ENCODE measurements at regions not wholly inside any gene's neighbourhood (a gene's known extent, or its start where the extent isn't known, plus 50 kb on each side); places are given as distances from the start of the nearest gene placed in this dataset.

DNA sequence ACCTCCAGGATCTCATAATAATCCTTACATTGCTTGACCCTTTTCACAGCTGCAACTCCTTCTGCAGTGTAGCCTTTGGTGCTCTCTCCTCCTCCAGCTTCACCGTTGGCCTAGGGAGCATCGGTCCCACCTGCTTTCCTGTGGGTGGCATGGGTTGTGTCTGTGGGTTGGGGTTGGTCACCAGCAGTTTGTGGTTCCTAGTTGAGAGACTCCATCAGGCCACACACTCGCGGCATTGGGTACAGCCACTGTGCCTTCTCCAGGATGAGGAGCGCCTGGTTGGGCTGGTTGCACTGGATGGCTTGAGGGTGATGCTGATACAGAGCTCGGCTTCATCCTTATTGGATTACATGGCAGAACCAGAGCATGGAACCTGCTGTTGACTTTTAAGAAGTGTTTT, 69.4 kb upstream of the SPRED2 start:
- no peak for DNase-seq (ENCODE audit: low read depth)

DNA sequence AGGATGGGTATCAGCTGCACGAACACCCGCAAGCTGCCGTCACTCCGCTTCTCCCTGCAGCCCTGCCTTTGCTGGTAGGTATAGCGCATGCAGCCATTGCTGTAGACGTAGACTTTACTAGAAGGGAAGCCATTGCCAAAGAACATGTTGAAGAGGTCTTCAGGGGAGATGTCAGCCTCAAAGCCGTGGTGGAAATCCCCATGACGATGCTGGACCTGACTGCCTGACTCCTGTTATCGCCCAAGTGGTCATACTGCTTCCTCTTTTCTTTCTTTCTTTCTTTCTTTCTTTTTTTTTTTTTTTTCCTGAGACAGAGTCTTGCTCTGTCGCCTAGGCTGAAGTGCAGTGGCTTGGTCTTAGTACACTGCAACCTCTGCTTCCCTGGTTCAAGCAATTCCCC, 68.7 kb upstream of the SPRED2 start:
- DNase-seq (ENCODE audit: low read depth), result no peak

DNA sequence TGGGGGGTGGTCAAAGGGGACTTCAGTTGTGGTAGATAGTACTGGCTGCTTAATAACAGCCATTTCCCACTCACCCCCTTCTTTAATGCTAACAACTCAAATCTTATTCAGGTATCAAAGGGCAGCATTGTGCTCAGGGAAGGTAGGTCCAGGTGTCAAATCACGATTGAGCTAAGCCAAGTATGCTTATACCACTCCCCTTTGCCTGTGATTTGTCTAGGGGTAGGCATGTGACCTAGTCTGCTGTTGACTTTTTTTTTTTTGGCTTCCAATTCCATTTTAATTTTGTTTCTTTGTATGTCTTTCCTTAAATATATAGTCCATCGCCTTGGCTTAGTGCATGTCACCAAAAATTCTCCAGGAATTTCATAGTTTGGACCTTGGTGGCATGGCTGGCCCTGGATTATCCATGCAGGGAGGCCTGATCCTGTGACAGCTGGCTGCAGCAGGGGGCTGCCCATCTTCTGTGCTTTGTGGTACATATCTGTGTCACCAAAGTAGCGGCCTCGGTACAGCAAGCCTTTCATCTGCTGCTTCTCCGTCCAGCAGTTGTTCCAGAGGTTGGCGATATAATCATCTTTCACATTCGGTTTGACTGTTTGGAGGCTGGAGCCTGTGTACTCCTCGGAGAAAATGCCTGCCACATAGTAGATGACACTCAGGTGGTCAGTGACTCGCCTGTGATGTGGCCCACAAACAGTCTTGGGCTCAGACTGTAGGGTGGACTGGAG, 68.1 kb upstream of the SPRED2 start:
- no peak for DNase-seq (ENCODE audit: low read depth)

DNA sequence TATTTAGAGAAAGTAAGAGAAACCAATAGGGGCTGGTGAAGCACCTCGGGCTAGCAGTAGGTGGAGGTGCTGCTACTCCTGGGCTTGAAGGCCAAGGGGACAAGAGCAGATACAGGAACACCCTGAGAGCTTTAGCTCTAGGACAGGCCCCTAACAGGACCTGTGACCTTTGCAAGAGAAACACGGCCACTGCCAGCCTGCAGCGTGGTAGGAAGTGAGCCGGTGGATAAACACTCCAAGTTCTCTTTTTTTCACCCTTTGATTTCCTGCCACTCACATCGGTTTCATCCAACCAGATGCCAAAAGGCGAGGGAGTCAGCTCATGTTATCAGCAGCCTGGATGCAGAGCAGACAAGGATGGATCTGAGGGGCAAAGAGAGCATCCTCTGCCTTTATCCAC, 66.8 kb upstream of the SPRED2 start:
- DNase-seq (ENCODE audit: low read depth), result no peak

DNA sequence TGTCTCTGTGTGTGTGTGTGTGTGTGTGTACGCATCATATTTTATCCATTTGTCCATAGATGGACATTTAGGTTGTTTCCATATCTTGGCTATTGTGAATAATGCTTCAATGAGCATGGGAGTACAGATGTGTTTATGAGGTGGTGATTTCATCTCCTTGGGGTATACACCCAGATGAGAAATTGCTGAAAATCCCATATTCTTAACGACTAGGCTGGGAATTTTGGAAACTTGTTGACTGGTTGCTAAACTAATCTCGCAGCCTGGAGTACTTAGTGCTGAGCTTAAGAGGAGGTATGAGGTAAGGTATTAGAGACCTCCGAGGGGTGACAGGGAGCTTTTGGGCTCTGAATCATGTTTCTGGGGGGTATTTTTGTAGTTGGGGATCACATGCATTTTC, 66.0 kb upstream of the SPRED2 start:
- DNase-seq (ENCODE audit: low read depth), result no peak

DNA sequence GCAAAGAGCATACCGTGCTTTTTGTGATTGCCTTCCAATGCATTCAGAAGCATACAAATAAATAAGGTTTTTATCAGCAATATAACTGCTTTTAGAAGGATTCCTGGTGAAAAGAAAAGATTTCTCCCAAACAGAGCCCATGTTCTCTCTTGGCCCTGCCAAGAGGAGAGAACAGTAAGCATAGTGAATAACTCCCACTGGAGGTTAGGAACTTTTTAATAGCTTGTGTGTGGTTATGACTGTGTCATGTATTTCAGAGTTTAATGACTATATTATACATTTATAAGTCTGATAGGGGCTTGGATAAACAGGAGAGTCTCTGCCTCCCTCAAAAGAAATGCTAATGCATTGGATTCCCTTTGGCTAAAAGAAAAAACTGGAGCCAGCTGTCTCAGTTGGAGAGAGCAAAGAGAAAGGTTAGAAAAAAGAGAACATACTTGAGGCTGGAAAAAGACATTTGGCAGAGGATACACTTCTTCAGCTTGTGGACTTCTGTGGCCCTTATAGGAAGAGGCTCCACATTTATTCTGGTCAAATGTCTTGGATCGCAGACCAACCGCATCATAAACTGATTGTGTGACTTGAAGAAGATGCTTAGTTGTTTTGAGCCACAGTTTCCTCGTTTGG, 63.0 kb upstream of the SPRED2 start:
- DNase-seq (ENCODE audit: low read depth), result peak; percentile 35

DNA sequence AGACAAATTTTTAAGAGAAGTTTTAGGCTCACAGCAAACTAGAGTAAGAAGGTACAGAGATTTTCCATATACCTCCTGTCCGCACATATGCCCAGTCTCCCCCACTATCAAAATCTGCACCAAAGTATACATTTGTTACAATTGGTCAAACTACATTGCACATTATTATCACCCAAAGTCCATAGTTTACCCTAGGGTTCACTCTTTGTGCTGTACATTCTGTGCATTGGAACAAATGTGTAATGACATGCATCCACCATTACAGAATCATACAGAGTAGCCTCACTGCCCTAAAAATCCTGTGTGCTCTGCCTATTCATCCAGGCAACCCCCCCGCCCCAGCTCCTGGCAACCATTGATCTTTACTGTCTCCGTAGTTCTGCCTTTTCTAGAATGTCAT, 61.7 kb upstream of the SPRED2 start:
- no peak for DNase-seq (ENCODE audit: low read depth)

DNA sequence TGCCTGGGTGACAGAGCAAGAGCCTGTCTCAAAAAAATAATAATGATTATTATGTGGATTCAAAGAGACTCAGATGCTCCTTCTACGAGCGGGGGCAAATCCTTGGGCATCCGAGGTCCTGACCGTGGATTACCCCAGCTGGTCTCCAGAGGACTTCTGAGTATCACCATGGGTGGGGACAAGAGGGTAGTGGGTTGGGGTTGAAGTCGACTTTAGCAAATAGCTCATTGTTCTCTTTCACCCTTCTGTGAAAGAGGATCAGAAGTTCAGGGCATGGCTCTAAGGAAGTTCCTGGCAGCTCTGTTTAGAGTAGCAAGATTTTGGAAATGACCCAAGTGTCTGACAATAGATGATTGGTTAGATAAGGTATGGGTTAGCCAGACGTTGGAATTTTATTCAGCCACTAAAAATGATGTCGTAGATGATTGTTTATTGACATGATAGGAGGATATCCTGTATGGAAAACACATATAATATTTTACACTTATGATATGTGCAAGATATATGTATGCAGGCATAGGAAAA, 59.0 kb upstream of the SPRED2 start:
- DNase-seq (ENCODE audit: low read depth), result peak; percentile 70

DNA sequence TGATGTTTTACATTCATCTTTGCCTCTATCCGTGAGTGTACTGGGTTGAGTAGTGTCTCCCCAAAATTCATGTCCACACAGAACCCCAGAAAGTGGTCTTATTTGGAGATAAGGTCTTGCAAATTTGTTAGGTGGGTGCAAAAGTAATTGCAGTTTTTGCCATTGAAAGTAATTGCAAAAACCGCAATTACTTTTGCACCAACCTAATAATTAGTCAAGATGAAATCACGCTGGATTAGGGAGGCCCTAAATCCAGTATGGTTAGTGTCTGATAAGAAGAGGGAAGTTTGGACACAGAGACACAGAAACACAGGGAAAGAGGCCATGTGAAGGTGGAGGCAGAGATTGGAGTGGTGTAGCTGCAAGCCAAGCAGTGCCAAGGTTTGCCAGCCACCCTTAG, 57.8 kb upstream of the SPRED2 start:
- DNase-seq (ENCODE audit: low read depth), result no peak

DNA sequence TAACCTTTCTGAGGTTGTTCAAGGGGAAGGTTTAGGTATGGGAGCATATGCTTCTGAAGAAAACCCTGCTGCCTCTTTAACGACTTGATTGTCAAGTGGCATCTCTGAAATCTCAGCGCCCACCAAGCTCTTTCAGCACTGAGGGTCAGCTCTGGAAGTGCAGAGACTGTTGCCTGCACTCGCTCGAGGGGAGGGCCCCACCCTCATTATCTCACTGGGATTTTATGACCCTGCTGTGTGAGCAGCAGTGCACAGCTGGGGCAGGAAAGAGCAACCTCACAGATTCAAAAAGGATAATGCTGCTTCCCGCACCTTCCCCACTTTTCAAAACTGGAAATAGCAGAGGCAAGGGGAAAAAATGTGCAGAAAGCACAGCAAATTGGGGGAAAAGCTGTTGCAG, 56.9 kb upstream of the SPRED2 start:
- DNase-seq (ENCODE audit: low read depth), result no peak

DNA sequence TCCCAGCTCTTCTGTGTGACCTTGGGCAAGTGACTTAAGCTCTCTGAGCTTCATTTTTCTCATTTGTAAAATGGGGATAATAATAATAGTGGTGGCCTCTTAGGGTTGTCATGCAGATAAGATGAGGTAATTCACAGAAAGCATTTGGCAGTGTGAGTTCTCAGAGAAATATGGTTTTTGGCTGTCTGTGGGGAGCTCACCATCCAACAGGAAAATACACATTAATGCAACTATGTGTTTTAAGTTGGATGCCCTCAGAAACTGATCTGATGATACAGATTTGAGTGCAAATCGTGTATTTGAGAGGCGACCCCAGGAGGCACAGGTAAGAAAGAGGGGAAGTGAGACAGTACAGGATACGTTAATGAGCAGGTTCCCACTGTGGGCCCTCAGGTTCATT, 56.1 kb upstream of the SPRED2 start:
- no peak for DNase-seq (ENCODE audit: low read depth)

DNA sequence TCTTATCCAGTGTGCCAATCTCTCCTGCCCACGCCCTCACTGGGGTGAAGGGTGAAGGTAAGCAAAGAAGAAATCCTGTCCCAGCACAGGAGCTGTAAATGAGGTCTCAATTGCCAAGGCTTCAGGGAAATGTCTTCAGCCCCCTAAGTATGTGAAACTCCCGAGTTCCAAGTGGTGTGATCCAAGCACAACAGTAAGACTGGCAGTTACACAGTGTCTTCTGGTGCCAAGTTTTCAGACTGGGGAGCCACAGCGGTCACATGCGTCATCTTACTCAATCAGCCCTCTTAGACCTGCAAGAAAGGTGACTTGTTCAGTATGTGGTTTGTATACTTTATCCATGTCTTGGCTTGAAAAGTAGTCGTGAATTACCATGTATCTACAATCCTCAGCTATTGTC, 55.0 kb upstream of the SPRED2 start:
- no peak for DNase-seq (ENCODE audit: low read depth)

DNA sequence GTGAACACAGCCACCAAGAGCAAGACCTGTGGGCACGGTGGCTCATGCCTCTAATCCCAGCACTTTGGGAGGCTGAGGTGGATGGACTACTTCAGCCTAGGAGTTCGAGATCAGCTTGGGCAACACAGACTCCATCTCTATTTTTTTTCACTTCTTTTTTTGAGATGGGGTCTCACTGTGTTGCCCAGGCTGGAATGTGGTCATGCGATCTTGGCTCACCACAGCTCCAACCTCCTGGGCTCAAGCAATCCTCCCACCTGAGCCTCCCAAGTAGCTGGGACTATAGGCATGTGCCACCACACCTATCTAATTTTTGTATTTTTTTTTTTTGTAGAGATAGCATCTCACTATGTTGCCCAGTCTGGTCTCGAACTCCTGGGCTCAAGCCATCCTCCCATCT, 54.4 kb upstream of the SPRED2 start:
- DNase-seq (ENCODE audit: low read depth), result no peak

DNA sequence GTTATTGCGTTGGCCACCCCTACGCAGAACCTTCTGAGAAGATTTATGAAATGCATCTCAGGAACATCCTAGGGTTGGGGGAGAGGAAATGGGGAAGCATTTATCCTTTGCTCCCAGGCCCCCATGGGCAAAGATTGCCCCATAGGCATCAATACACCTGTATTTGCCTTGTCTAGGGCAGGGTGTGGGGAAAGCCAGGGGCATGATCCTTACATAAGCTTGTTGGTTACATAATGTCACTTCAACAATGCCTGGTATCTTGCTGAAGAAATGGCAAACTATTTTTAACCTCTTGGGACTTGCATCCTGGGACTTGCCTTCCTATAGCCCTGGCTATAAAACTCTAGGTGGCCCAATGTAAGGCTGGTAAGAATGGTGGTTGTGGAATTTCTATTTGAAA, 53.9 kb upstream of the SPRED2 start:
- no peak for DNase-seq (ENCODE audit: low read depth)

DNA sequence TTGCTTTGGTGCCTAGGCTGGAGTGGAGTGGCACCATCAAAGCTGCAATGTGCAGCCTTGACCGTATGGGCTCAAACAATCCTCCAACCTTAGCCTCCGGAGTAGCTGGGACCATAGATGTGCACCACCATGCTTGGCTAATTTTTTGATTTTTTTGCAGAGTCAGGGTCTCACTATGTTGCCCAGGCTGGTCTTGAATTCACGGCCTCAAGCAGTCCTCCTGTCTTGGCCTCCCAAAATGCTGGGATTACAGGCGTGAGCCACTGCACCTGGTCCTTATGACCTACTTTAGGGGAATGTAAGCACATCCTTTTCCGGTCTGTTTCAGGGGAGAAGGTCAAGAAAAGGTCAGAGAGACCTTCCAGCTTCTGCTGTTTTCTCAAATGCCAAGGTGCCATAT, 53.4 kb upstream of the SPRED2 start:
- no peak for DNase-seq (ENCODE audit: low read depth)

DNA sequence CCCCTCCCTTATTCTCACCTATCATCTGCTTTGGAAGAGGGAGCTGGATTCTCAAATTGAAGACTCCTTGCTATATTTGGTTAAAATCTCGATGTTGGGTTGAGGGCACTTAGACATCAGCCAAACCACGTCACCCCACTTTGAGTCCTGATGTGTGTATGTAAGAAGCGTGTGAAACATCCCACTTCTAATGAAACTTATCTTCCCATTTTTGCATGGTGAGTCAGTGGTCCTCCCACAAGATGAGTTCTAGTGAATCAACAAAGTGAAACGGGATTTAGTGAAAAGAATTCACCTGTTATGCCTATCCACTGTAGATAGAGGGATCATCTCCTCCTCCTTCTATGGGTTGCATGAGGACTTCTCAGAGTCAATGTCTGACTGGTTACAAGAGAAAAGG, 51.4 kb upstream of the SPRED2 start:
- DNase-seq (ENCODE audit: low read depth), result peak; percentile 27

DNA sequence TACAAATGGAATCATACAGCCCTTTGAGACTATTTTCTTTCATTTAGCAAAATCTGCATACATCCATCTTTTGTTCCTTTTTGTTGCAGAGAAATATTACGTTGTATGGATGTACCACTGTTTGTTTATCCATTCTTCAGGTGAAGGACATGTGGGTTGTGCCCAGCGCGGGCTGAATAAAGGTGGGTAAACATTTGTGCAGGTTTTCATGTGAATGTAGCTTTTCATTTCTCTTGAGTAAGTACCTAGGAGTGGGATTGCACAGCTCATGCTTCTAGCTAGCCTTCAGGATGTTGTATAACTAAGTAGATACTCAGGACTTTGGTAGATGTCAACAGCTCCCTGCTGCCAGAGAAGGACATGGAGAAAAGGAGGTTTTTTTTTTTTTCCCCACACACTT, 50.6 kb upstream of the SPRED2 start:
- DNase-seq (ENCODE audit: low read depth), result no peak

Data from RPMI7951 (cell line).